HepG2 (cell line): ENCODE measurements at regions not wholly inside any gene's neighbourhood (a gene's known extent, or its start where the extent isn't known, plus 50 kb on each side); places are given as distances from the start of the nearest gene placed in this dataset.

Experiments
- ATAC-seq: fragments of 200-7000 bp; cut with Tn5 transposase; 3 replicates; pipeline ENCODE4 v1.9.1; 2020; ENCODE audit warnings: mild to moderate bottlenecking, moderate library complexity
- BruUV-seq: library from RNA; stranded (reverse); fragments of 400-500 nt; replicated peaks from 2 replicates; lab custom pipeline; 2021; lab: Mats Ljungman, UMichigan
- CTCF ChIA-PET: fragments of 300-600 bp; formaldehyde crosslinking; extraction: SDS; loops from one replicate; lab custom pipeline; 2021; ENCODE audit warnings: low total read pairs, inconsistent platforms, low intra/inter-chr PET ratio; lab: Yijun Ruan, JAX
- POLR2A ChIA-PET: fragments of 350-600 bp; sonication (Branson Sonifier 250); formaldehyde crosslinking; loops from one replicate; lab custom pipeline; 2020; ENCODE audit warnings: antibody characterized with exemption, inconsistent platforms; lab: Yijun Ruan, JAX
- DNase-seq: peaks from one replicate; pipeline ENCODE4 v3.0.0-alpha.2; 2015; ENCODE audit warnings: low spot score
- FAIRE-seq: peaks from 3 replicates; lab custom pipeline; 2011; peaks lifted over from hg19 to GRCh38; lab: Jason Lieb, UNC
- H2AFZ ChIP-seq: one replicate; pipeline ENCODE4 v1.6.1; 2011; ENCODE audit warnings: low read length, inconsistent platforms
- H3K27ac ChIP-seq: fragments of 300-600 bp; 3 replicates; pipeline ENCODE4 v1.8.0; 2011; ENCODE audit warnings: mixed run types, mild to moderate bottlenecking, mixed read lengths, low read length, inconsistent platforms; ENCODE audit not compliant: insufficient read depth; ENCODE audit errors: extremely low read length
- H3K27me3 ChIP-seq, 2 experiments: fragments of 200-600 bp in 1 of 2; 2 replicates in 1 of 2; 3 replicates in 1 of 2; pipeline versions ENCODE4 v1.6.0 to v1.8.0; 2011; ENCODE audit warnings: low read length in 2 of 2, mild to moderate bottlenecking in 2 of 2, moderate library complexity in 2 of 2, inconsistent platforms in 1 of 2; ENCODE audit not compliant: insufficient read depth in 2 of 2, control insufficient read depth in 1 of 2
- H3K36me3 ChIP-seq, 2 experiments: fragments of 200-600 bp in 1 of 2; replicated peaks in 1 of 2; 2 replicates in 1 of 2; 3 replicates in 1 of 2; pipeline versions ENCODE4 v1.5.1 to v1.8.0; 2011; ENCODE audit warnings: low read length in 2 of 2, inconsistent platforms in 1 of 2; ENCODE audit not compliant: insufficient read depth in 2 of 2, control insufficient read depth in 1 of 2
- H3K4me1 ChIP-seq: 2 replicates; pipeline ENCODE4 v1.5.1; 2012; ENCODE audit warnings: low read length, inconsistent platforms; ENCODE audit not compliant: insufficient read depth
- H3K4me2 ChIP-seq: 2 replicates; pipeline ENCODE4 v1.6.0; 2011; ENCODE audit warnings: low read depth, low read length, inconsistent platforms
- H3K4me3 ChIP-seq, 3 experiments: fragments of 200-600 bp in 1 of 3; sonication (generic), shearing (Covaris generic) in 1 of 3; replicated peaks in 1 of 3; 2 replicates each; pipeline ENCODE4 v1.5.1; 2011 to 2016; ENCODE audit warnings: low read length in 3 of 3, inconsistent platforms in 2 of 3, low read depth in 2 of 3, mild to moderate bottlenecking in 2 of 3, control low read depth in 1 of 3, mixed read lengths in 1 of 3; ENCODE audit not compliant: insufficient read depth in 1 of 3
- H3K79me2 ChIP-seq: one replicate; pipeline ENCODE4 v1.6.1; 2011; ENCODE audit warnings: low read length, inconsistent platforms; ENCODE audit not compliant: insufficient read depth
- H3K9ac ChIP-seq: 2 replicates; pipeline ENCODE4 v1.6.0; 2011; ENCODE audit warnings: mild to moderate bottlenecking, low read depth, low read length, inconsistent platforms; ENCODE audit not compliant: insufficient read depth
- H3K9me3 ChIP-seq: 2 replicates; pipeline ENCODE4 v1.5.1; 2012; ENCODE audit warnings: mild to moderate bottlenecking, low read length
- H4K20me1 ChIP-seq: 2 replicates; pipeline ENCODE4 v1.6.0; 2011; ENCODE audit warnings: inconsistent platforms, mild to moderate bottlenecking, low read length, moderate library complexity; ENCODE audit not compliant: insufficient read depth
- AGO2 ChIP-seq: fragments of 200-400 bp; formaldehyde crosslinking; optimal IDR thresholded peaks from 2 replicates; pipeline ENCODE3; 2017; ENCODE audit warnings: mild to moderate bottlenecking, low read depth, low read length, moderate library complexity
- CHCHD3 ChIP-seq: sonication (generic); formaldehyde crosslinking; IDR thresholded peaks from 2 replicates; pipeline ENCODE4 v1.8.0; 2022; ENCODE audit warnings: mild to moderate bottlenecking, missing genetic modification reagents, moderate library complexity
- ELF3 ChIP-seq: IDR thresholded peaks from 2 replicates; pipeline ENCODE4 v1.6.1; 2016; ENCODE audit warnings: missing genetic modification reagents, missing compliant biosample characterization
- ETV6 ChIP-seq: sonication (generic); formaldehyde crosslinking; conservative IDR thresholded peaks from 2 replicates; pipeline ENCODE4 v1.4.0; 2020; ENCODE audit warnings: missing genetic modification reagents
- FOXP1 ChIP-seq, 2 experiments: fragments of 450-650 bp in 1 of 2; IDR thresholded peaks; 2 replicates each; pipeline ENCODE4 v1.6.1; 2017 to 2018; ENCODE audit warnings: antibody characterized with exemption in 1 of 2
- HNRNPUL1 ChIP-seq: fragments of 200-400 bp; formaldehyde crosslinking; IDR thresholded peaks from 2 replicates; pipeline ENCODE4 v1.6.1; 2017; ENCODE audit warnings: low read depth, mild to moderate bottlenecking, low read length, moderate library complexity
- HOXA3 ChIP-seq: sonication (generic); formaldehyde crosslinking; IDR thresholded peaks from 2 replicates; pipeline ENCODE4 v1.5.0; 2020; ENCODE audit warnings: missing genetic modification reagents
- MZF1 ChIP-seq: sonication (generic); formaldehyde crosslinking; IDR thresholded peaks from 2 replicates; pipeline ENCODE4 v1.8.1; 2023; ENCODE audit warnings: mild to moderate bottlenecking, missing genetic modification reagents, borderline replicate concordance
- NFIB ChIP-seq: sonication (generic); formaldehyde crosslinking; IDR thresholded peaks from 2 replicates; pipeline ENCODE4 v1.9.0; 2021; ENCODE audit warnings: missing genetic modification reagents, mild to moderate bottlenecking, borderline replicate concordance
- SNAPC2 ChIP-seq: sonication (generic); formaldehyde crosslinking; IDR thresholded peaks from 2 replicates; pipeline ENCODE4 v1.8.1; 2022; ENCODE audit warnings: mild to moderate bottlenecking, missing genetic modification reagents
- SP140L ChIP-seq: sonication (generic); formaldehyde crosslinking; IDR thresholded peaks from 2 replicates; pipeline ENCODE4 v1.4.0; 2020; ENCODE audit warnings: missing genetic modification reagents, borderline replicate concordance
- ZNF263 ChIP-seq: sonication (generic); formaldehyde crosslinking; IDR thresholded peaks from 2 replicates; pipeline ENCODE4 v1.4.0; 2020; ENCODE audit warnings: missing genetic modification reagents
- ZNF350 ChIP-seq: sonication (generic); formaldehyde crosslinking; IDR thresholded peaks from 2 replicates; pipeline ENCODE4 v1.4.0; 2020; ENCODE audit warnings: mild to moderate bottlenecking, low read depth, missing genetic modification reagents, borderline replicate concordance
- WGBS: methylation state at CpG from one replicate; pipeline ENCODE4 v1.1.6; 2017; ENCODE audit warnings: low lambda C conversion rate; 5-methylcytosine and 5-hydroxymethylcytosine counted together
- in situ Hi-C: cut with HindIII; loops from 2 replicates; pipeline ENCODE4 v1.10.0; 2017; ENCODE audit warnings: low pct_unique_long_range_greater_than_20kb; ENCODE audit not compliant: extremely low pct_ligation_motif_present
- intact Hi-C: fragments of 100-400 bp; cut with micrococcal nuclease; formaldehyde crosslinking; loops from one replicate; pipeline ENCODE4 v1.10.0; 2022; ENCODE audit not compliant: unreplicated experiment
- TF ChIP-seq, protein P1 (sequence below): sonication (generic); formaldehyde crosslinking; IDR thresholded peaks from 2 replicates; pipeline ENCODE4 v1.4.0; 2020; ENCODE audit warnings: missing genetic modification reagents, borderline replicate concordance
- TF ChIP-seq, protein P2 (sequence below): IDR thresholded peaks from 2 replicates; pipeline ENCODE4 v1.6.1; 2012; ENCODE audit warnings: inconsistent platforms

DNA sequence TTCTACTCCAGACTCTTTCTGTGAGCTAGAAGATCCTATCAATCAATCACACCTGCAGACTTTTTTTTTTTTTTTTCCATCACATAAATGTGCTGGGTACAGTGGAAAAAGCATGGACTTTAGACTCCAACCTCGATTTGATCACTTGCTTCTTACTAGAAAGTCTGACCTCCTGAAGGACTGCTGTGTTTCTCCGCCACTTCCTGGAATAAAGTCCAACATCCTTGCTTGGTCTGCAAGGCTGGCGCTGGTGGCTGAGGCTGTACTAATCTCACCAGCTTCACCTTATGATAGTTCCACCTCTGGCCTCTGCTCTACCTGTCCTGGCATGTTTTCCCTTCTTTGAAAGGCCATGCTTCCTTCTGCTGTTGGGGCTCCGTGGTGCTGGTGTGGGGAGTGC, 60.9 kb upstream of the SESN3 start (continued):
- no peak for TF ChIP-seq NFIB (CRISPR knock-in tag)
- TF ChIP-seq ELF3 (CRISPR knock-in tag): no peak
- no peak for TF ChIP-seq FOXP1 (IDR thresholded peaks at IDR 0.05)
- no peak for TF ChIP-seq FOXP1 (CRISPR knock-in tag; IDR thresholded peaks at IDR 0.05)
- TF ChIP-seq, protein P1, sequence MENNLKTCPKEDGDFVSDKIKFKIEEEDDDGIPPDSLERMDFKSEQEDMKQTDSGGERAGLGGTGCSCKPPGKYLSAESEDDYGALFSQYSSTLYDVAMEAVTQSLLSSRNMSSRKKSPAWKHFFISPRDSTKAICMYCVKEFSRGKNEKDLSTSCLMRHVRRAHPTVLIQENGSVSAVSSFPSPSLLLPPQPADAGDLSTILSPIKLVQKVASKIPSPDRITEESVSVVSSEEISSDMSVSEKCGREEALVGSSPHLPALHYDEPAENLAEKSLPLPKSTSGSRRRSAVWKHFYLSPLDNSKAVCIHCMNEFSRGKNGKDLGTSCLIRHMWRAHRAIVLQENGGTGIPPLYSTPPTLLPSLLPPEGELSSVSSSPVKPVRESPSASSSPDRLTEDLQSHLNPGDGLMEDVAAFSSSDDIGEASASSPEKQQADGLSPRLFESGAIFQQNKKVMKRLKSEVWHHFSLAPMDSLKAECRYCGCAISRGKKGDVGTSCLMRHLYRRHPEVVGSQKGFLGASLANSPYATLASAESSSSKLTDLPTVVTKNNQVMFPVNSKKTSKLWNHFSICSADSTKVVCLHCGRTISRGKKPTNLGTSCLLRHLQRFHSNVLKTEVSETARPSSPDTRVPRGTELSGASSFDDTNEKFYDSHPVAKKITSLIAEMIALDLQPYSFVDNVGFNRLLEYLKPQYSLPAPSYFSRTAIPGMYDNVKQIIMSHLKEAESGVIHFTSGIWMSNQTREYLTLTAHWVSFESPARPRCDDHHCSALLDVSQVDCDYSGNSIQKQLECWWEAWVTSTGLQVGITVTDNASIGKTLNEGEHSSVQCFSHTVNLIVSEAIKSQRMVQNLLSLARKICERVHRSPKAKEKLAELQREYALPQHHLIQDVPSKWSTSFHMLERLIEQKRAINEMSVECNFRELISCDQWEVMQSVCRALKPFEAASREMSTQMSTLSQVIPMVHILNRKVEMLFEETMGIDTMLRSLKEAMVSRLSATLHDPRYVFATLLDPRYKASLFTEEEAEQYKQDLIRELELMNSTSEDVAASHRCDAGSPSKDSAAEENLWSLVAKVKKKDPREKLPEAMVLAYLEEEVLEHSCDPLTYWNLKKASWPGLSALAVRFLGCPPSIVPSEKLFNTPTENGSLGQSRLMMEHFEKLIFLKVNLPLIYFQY (CRISPR knock-in tag): no peak

DNA sequence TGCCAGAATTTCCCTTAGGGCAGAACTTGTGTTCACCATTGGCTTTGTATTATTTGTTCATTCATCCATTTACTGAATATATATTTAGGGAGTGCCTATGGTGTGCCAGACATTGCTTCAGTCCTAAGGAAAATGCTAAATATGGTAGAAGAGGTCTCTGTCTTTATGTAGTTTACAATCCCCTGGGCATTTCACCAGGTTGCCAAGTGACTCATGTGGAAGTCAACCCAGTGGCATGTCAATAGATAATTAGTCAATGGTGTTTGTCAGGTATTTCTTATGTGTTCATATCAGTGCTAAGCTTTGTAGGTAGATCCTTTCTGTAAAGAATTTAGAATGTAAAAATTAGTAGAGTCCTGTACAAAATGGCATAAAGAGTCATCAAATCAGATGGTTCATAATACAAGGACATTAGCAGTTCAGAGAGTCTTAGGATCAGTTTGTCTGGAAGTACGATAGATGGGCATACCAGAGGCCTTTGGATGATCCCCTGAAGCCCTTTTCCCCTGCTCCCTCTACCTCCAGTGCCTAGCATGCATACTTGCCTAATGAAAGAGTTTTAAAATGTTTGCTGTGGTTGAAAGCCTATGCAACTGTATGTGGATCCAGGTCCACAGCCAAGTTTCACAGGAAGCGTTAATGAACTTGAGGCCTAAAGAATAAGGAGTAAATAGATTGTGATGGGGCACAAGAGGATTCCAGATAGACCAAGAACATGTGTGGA, 58.5 kb upstream of the SESN3 start:
- H3K4me2 ChIP-seq: no peak overlapping the region
- no peaks in the 10 kb centered on the region for H3K9me3 ChIP-seq
- H3K27me3 ChIP-seq: no peaks in the 10 kb centered on the region
- POLR2A ChIA-PET: no interaction called here
- intact Hi-C loops (no loop called here), in situ Hi-C loops (no loop called here)
- no peaks in the 10 kb centered on the region for H3K4me1 ChIP-seq
- FAIRE-seq: no peak
- no peak for DNase-seq
- no peak for ATAC-seq
- CTCF ChIA-PET: no interaction called here
- TF ChIP-seq ZNF263 (CRISPR knock-in tag): no peak
- TF ChIP-seq AGO2: no peak
- TF ChIP-seq, protein P2, sequence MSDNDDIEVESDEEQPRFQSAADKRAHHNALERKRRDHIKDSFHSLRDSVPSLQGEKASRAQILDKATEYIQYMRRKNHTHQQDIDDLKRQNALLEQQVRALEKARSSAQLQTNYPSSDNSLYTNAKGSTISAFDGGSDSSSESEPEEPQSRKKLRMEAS: no peak
- no peak for TF ChIP-seq SNAPC2 (CRISPR knock-in tag)
- TF ChIP-seq CHCHD3: no peak
- no peak for TF ChIP-seq HOXA3 (CRISPR knock-in tag)
- no peak for TF ChIP-seq ZNF350
- TF ChIP-seq HNRNPUL1: no peak
- TF ChIP-seq SP140L: no peak
- TF ChIP-seq ETV6: no peak
- TF ChIP-seq MZF1 (CRISPR knock-in tag): no peak
- no peak overlapping the region for H2AFZ ChIP-seq
- H3K79me2 ChIP-seq: no peaks in the 10 kb centered on the region
- H3K36me3 ChIP-seq: no peaks in the 10 kb centered on the region
- no peaks in the 10 kb centered on the region for H4K20me1 ChIP-seq
- 22% methylated on average over 2 of the region's 2 CpGs for WGBS
- no TSS peak for BruUV-seq
- H3K9ac ChIP-seq: no peak overlapping the region
- H3K27ac ChIP-seq: no peak overlapping the region
- no peak overlapping the region for H3K4me3 ChIP-seq
